ENCODE measurements at regions not wholly inside any gene's neighbourhood (a gene's known extent, or its start where the extent isn't known, plus 50 kb on each side); places are given as distances from the start of the nearest gene placed in this dataset.

DNA sequence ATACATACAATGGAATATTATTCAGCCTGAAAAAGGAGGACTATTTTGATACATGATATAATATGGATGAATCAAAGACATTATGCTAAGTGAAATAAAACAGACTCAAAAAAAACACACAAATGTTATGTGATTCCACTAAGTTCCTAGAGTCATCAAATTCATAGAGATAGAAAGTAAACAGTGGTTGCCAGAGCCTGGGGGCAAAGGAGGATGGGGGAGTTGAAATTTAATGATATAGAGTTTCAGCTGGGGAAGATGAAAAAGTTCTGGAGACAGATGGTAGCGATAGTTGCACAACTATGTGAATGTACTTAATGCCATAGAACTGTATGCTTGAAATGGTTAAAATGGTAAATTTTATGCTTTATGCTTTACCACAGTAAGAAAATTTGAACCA is 119.7 kb downstream of the METTL4 start:
- DNase-seq (ENCODE audit: low spot score in 2 of 2), result no peak
- Histone ChIP-seq H3K36me3 (no peaks in the 10 kb centered on the region), H3K27ac (no peak overlapping the region), H3K9me3 (peaks cover 0 to 3% of the 10 kb centered on the region in 2 donors), H3K4me3 (no peak overlapping the region), H3K4me1 (no peaks in the 10 kb centered on the region), H3K27me3 (no peaks in the 10 kb centered on the region)
- intact Hi-C loops (cut with DNase I; ENCODE audit: low total_unique reads), result no loop called here
- no peak for TF ChIP-seq POLR2AphosphoS5 (IDR thresholded peaks at IDR 0.05)
- TF ChIP-seq, protein P1, sequence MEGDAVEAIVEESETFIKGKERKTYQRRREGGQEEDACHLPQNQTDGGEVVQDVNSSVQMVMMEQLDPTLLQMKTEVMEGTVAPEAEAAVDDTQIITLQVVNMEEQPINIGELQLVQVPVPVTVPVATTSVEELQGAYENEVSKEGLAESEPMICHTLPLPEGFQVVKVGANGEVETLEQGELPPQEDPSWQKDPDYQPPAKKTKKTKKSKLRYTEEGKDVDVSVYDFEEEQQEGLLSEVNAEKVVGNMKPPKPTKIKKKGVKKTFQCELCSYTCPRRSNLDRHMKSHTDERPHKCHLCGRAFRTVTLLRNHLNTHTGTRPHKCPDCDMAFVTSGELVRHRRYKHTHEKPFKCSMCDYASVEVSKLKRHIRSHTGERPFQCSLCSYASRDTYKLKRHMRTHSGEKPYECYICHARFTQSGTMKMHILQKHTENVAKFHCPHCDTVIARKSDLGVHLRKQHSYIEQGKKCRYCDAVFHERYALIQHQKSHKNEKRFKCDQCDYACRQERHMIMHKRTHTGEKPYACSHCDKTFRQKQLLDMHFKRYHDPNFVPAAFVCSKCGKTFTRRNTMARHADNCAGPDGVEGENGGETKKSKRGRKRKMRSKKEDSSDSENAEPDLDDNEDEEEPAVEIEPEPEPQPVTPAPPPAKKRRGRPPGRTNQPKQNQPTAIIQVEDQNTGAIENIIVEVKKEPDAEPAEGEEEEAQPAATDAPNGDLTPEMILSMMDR (IDR thresholded peaks at IDR 0.05), result no peak
- TF ChIP-seq POLR2A (IDR thresholded peaks at IDR 0.05), result no peak

DNA sequence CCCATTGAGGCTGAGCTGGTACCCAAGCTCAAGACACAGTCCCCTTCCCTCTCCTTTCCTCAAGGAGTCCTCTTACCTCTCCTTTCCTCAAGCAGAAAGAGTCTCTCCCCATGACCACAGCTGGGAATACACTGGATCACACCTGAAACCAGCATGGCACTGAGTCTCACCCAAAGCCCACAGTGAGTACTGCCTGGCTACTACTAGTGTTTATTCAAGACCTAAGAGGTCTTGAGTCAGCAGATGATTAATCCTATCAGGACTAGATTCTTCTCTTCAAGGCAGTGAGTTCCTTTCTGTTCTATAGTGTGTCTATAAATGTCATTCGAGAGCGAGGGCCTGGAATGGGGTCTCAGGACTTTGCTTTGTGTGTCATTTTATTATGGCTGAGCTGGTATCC is 111.4 kb downstream of the METTL4 start:
- Histone ChIP-seq H3K36me3 (no peaks in the 10 kb centered on the region), H3K27ac (no peak overlapping the region), H3K9me3 (peaks cover 3 to 5% of the 10 kb centered on the region in 2 donors), H3K27me3 (no peaks in the 10 kb centered on the region), H3K4me1 (no peaks in the 10 kb centered on the region), H3K4me3 (no peak overlapping the region)
- DNase-seq (ENCODE audit: low spot score in 2 of 2), result no peak
- TF ChIP-seq, protein P1 (IDR thresholded peaks at IDR 0.05), result no peak
- no peak for TF ChIP-seq POLR2A (IDR thresholded peaks at IDR 0.05)
- TF ChIP-seq POLR2AphosphoS5 (IDR thresholded peaks at IDR 0.05), result no peak
- intact Hi-C loops (cut with DNase I; ENCODE audit: low total_unique reads), result no loop called here

DNA sequence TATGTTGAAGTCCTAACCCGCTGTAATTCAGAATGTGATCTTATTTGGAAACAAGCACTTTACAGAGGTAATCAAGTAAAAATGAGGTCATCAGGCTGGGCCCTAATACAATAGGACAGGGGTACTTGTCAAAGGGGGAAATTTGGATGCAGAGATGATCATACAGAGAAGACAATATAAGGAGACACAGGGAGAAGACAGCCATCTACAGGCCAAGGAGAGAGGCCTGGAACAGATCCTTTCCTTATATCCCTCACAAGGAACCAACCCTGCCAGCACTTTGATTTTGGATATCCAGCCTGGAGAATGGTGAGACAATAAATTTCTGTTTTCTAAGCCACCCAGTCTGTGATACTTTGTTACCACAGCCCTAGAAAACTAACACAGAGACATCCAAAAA is 104.3 kb downstream of the METTL4 start:
- TF ChIP-seq, protein P1 (IDR thresholded peaks at IDR 0.05), result no peak
- TF ChIP-seq POLR2AphosphoS5 (IDR thresholded peaks at IDR 0.05), result no peak
- TF ChIP-seq POLR2A (IDR thresholded peaks at IDR 0.05), result no peak
- no peak for DNase-seq (ENCODE audit: low spot score in 2 of 2)
- Histone ChIP-seq H3K36me3 (no peaks in the 10 kb centered on the region), H3K27me3 (no peaks in the 10 kb centered on the region), H3K9me3 (no peaks in the 10 kb centered on the region), H3K4me1 (no peaks in the 10 kb centered on the region), H3K27ac (no peak overlapping the region), H3K4me3 (no peak overlapping the region)
- intact Hi-C loops (cut with DNase I; ENCODE audit: low total_unique reads), result loop anchor here (2.0 kb wide), 1 partner anchor 40 kb away; no protein-coding TSS in a partner anchor

DNA sequence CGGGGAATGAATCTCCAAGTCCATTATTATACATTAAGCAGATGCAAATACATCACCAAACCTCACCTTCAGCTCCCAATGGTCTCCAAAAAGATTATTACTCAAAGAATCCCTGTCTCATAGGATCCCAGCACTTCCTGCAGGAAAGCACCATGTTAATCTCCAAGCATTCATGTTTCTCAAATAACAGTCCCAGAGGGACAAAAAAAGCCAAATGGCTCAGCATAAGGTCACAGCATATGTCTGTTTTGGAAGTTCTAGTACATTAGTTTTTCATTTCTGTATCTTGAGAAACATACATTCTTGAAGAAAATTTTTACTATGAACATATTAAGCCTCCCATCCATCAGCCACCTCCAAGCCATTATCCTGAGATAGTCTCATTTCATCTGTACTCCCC is 103.3 kb downstream of the METTL4 start:
- TF ChIP-seq, protein P1 (IDR thresholded peaks at IDR 0.05), result no peak
- TF ChIP-seq POLR2AphosphoS5 (IDR thresholded peaks at IDR 0.05) (no peak), POLR2A (IDR thresholded peaks at IDR 0.05) (no peak)
- H3K27me3 ChIP-seq, result no peaks in the 10 kb centered on the region
- H3K4me3 ChIP-seq, result no peak overlapping the region
- DNase-seq (ENCODE audit: low spot score in 2 of 2), result no peak
- H3K9me3 ChIP-seq, result no peaks in the 10 kb centered on the region
- no peaks in the 10 kb centered on the region for H3K36me3 ChIP-seq
- no peak overlapping the region for H3K27ac ChIP-seq
- no peaks in the 10 kb centered on the region for H3K4me1 ChIP-seq
- intact Hi-C loops (cut with DNase I; ENCODE audit: low total_unique reads), result no loop called here

DNA sequence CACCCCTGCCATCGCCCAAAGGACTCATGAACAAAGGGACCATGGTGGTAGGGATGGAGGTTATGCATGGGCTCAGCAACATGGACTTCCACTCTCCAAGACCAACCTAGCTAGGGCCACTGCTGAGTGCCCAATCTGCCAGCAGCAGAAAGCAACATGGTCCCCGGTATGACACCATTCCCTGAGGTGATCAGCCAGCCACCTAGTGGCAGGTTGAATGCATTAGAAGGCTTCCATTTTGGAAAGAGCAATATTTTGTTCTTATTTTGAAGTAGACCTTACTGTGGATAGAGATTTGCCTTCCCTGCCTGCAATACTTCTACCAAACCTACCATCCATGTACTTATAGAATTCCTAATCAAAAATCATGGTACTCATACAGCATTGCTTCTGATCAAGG is 99.8 kb downstream of the METTL4 start:
- H3K4me1 ChIP-seq, result no peaks in the 10 kb centered on the region
- no peak overlapping the region for H3K27ac ChIP-seq
- no peaks in the 10 kb centered on the region for H3K36me3 ChIP-seq
- no peak for DNase-seq (ENCODE audit: low spot score in 2 of 2)
- H3K27me3 ChIP-seq, result no peaks in the 10 kb centered on the region
- intact Hi-C loops (cut with DNase I; ENCODE audit: low total_unique reads), result no loop called here
- no peak overlapping the region for H3K4me3 ChIP-seq
- TF ChIP-seq POLR2A (IDR thresholded peaks at IDR 0.05), result no peak
- TF ChIP-seq, protein P1 (IDR thresholded peaks at IDR 0.05), result no peak
- TF ChIP-seq POLR2AphosphoS5 (IDR thresholded peaks at IDR 0.05), result no peak
- no peaks in the 10 kb centered on the region for H3K9me3 ChIP-seq

Measured in breast epithelium (tissue), 4 donors.